ENCODE measurements at regions not wholly inside any gene's neighbourhood (a gene's known extent, or its start where the extent isn't known, plus 50 kb on each side); places are given as distances from the start of the nearest gene placed in this dataset.

DNA sequence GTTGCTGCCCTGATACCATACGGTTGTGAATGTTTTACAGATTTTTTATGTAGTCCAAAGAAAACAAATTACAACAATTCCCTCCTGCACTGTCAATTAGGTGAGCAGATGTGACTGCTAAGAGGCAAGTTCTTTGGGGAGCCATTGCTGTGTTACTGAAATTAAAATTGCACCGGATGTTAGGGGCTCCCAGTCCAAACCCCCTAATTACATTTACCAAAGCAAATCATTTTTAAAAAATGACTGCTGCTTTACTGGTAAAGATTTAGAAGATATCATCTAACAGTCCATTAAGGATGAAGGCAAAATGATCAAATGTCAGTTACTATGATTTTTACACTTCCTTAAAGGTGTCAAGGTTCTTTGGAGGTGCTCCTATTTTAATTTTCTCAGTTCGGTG lies 70.1 kb upstream of the CSRP2 start:
- TF ChIP-seq OSR1 (CRISPR knock-in tag; IDR thresholded peaks at IDR 0.05) (no peak), ZC3H10 (CRISPR knock-in tag; IDR thresholded peaks at IDR 0.05) (no peak), TCF4 (CRISPR knock-in tag; IDR thresholded peaks at IDR 0.05; ENCODE audit: borderline replicate concordance) (no peak; the same call in 1 of the 2 replicates), ISL1 (CRISPR knock-in tag; IDR thresholded peaks at IDR 0.05) (peak; percentile 23; the same call in 1 of the 2 replicates), GLIS3 (CRISPR knock-in tag; IDR thresholded peaks at IDR 0.05) (no peak)
- TF ChIP-seq, protein P1, sequence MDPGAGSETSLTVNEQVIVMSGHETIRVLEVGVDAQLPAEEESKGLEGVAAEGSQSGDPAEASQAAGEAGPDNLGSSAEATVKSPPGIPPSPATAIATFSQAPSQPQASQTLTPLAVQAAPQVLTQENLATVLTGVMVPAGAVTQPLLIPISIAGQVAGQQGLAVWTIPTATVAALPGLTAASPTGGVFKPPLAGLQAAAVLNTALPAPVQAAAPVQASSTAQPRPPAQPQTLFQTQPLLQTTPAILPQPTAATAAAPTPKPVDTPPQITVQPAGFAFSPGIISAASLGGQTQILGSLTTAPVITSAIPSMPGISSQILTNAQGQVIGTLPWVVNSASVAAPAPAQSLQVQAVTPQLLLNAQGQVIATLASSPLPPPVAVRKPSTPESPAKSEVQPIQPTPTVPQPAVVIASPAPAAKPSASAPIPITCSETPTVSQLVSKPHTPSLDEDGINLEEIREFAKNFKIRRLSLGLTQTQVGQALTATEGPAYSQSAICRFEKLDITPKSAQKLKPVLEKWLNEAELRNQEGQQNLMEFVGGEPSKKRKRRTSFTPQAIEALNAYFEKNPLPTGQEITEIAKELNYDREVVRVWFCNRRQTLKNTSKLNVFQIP (CRISPR knock-in tag; IDR thresholded peaks at IDR 0.05; ENCODE audit: borderline replicate concordance, low read depth) = no peak
- ATAC-seq = no peak

DNA sequence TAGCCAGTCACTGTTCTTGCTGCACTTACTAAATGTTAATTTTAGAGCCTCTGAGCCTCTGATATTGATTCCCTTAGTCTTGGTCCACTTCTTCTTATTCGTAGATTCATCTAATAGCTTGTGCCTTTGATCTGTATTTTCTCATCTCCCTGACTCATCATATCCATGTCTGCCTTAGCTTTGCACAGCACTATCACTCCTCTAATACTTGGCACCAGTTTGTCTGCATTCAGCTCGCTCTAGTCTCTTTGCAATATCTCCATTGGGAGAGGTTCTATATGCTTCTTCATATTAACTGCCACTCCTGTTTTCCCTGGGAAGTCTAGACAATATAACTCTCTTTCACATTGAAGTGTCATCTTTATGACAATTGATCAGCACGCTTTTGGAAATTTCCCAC lies 68.5 kb upstream of the CSRP2 start:
- TF ChIP-seq ZFP30 (CRISPR knock-in tag; IDR thresholded peaks at IDR 0.05) (no peak), TCF4 (CRISPR knock-in tag; IDR thresholded peaks at IDR 0.05; ENCODE audit: borderline replicate concordance) (no peak), ZNF70 (CRISPR knock-in tag; IDR thresholded peaks at IDR 0.05) (no peak), CSDC2 (CRISPR knock-in tag; IDR thresholded peaks at IDR 0.05) (no peak), GLIS3 (CRISPR knock-in tag; IDR thresholded peaks at IDR 0.05) (no peak)
- TF ChIP-seq, protein P2, sequence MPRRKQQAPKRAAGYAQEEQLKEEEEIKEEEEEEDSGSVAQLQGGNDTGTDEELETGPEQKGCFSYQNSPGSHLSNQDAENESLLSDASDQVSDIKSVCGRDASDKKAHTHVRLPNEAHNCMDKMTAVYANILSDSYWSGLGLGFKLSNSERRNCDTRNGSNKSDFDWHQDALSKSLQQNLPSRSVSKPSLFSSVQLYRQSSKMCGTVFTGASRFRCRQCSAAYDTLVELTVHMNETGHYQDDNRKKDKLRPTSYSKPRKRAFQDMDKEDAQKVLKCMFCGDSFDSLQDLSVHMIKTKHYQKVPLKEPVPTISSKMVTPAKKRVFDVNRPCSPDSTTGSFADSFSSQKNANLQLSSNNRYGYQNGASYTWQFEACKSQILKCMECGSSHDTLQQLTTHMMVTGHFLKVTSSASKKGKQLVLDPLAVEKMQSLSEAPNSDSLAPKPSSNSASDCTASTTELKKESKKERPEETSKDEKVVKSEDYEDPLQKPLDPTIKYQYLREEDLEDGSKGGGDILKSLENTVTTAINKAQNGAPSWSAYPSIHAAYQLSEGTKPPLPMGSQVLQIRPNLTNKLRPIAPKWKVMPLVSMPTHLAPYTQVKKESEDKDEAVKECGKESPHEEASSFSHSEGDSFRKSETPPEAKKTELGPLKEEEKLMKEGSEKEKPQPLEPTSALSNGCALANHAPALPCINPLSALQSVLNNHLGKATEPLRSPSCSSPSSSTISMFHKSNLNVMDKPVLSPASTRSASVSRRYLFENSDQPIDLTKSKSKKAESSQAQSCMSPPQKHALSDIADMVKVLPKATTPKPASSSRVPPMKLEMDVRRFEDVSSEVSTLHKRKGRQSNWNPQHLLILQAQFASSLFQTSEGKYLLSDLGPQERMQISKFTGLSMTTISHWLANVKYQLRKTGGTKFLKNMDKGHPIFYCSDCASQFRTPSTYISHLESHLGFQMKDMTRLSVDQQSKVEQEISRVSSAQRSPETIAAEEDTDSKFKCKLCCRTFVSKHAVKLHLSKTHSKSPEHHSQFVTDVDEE (CRISPR knock-in tag; IDR thresholded peaks at IDR 0.05) = no peak
- peak; percentile 52 for ATAC-seq

DNA sequence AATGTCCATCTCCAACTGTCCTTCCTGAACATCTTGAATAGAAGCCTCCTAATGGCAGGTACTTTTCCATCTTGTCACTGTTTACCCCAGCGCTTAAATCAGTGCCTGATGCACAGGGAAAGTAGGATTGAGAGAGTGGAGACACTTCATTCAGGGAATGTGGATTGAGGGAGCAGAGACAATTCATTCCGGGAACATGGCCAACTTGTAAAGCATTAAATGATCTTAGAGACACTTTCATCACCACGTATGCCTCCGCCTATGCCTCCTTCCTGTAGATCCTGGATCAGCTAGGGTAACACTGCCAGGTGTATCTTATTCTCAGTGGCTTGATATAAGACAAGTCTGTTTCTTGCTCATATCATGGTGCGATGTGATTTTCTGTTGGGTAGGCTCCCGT lies 67.6 kb upstream of the CSRP2 start:
- ATAC-seq = no peak

DNA sequence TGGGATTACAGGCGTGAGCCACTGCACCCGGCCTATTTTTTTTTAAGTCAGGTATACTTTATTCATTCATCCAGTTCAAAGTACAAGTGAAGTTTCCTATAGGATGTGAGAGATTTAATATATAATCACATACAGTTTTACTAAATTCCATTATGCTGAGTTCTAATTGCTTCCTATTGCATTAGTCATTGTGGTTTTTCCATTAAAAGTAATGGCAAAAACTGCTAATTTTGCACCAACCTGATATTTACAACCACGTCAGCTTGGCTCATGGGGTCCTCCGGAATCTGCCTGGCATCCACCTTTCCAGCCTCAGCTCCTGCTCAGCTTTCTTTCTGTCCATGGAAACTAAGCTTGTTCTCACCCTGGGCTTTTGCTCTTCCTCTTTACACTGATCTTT lies 67.0 kb upstream of the CSRP2 start:
- ATAC-seq = no peak; the same call in 1 of the 3 replicates
- TF ChIP-seq BACH2 (CRISPR knock-in tag; IDR thresholded peaks at IDR 0.05; ENCODE audit: borderline replicate concordance) (no peak), OSR1 (CRISPR knock-in tag; IDR thresholded peaks at IDR 0.05) (no peak), TCF4 (CRISPR knock-in tag; IDR thresholded peaks at IDR 0.05; ENCODE audit: borderline replicate concordance) (no peak), ESRRG (CRISPR knock-in tag; IDR thresholded peaks at IDR 0.05) (no peak), ZNF8 (CRISPR knock-in tag; IDR thresholded peaks at IDR 0.05) (no peak), ZFP30 (CRISPR knock-in tag; IDR thresholded peaks at IDR 0.05) (no peak)
- TF ChIP-seq, protein P1 (CRISPR knock-in tag; IDR thresholded peaks at IDR 0.05; ENCODE audit: borderline replicate concordance, low read depth) = no peak
- TF ChIP-seq, protein P3, sequence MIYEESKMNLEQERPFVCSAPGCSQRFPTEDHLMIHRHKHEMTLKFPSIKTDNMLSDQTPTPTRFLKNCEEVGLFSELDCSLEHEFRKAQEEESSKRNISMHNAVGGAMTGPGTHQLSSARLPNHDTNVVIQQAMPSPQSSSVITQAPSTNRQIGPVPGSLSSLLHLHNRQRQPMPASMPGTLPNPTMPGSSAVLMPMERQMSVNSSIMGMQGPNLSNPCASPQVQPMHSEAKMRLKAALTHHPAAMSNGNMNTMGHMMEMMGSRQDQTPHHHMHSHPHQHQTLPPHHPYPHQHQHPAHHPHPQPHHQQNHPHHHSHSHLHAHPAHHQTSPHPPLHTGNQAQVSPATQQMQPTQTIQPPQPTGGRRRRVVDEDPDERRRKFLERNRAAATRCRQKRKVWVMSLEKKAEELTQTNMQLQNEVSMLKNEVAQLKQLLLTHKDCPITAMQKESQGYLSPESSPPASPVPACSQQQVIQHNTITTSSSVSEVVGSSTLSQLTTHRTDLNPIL (CRISPR knock-in tag; IDR thresholded peaks at IDR 0.05; ENCODE audit: low read depth) = no peak
- TF ChIP-seq, protein P4, sequence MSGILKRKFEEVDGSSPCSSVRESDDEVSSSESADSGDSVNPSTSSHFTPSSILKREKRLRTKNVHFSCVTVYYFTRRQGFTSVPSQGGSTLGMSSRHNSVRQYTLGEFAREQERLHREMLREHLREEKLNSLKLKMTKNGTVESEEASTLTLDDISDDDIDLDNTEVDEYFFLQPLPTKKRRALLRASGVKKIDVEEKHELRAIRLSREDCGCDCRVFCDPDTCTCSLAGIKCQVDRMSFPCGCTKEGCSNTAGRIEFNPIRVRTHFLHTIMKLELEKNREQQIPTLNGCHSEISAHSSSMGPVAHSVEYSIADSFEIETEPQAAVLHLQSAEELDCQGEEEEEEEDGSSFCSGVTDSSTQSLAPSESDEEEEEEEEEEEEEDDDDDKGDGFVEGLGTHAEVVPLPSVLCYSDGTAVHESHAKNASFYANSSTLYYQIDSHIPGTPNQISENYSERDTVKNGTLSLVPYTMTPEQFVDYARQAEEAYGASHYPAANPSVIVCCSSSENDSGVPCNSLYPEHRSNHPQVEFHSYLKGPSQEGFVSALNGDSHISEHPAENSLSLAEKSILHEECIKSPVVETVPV (CRISPR knock-in tag; IDR thresholded peaks at IDR 0.05) = no peak

More for the DNA sequence above, 67.6 kb upstream of the CSRP2 start:
- TF ChIP-seq, protein P2 (CRISPR knock-in tag; IDR thresholded peaks at IDR 0.05) = no peak
- TF ChIP-seq ZNF8 (CRISPR knock-in tag; IDR thresholded peaks at IDR 0.05) = no peak
- no peak for TF ChIP-seq ZFP30 (CRISPR knock-in tag; IDR thresholded peaks at IDR 0.05)
- TF ChIP-seq BACH2 (CRISPR knock-in tag; IDR thresholded peaks at IDR 0.05; ENCODE audit: borderline replicate concordance) = no peak
- no peak for TF ChIP-seq SNAI2 (CRISPR knock-in tag; IDR thresholded peaks at IDR 0.05)
- no peak for TF ChIP-seq ZFP3 (CRISPR knock-in tag; IDR thresholded peaks at IDR 0.05)
- TF ChIP-seq OSR1 (CRISPR knock-in tag; IDR thresholded peaks at IDR 0.05) = no peak
- no peak for TF ChIP-seq ZC3H10 (CRISPR knock-in tag; IDR thresholded peaks at IDR 0.05)
- TF ChIP-seq, protein P1 (CRISPR knock-in tag; IDR thresholded peaks at IDR 0.05; ENCODE audit: borderline replicate concordance, low read depth) = no peak
- no peak for TF ChIP-seq RARB (CRISPR knock-in tag; IDR thresholded peaks at IDR 0.05)
- no peak for TF ChIP-seq CSDC2 (CRISPR knock-in tag; IDR thresholded peaks at IDR 0.05)
